ENCODE measurements at regions not wholly inside any gene's neighbourhood (a gene's known extent, or its start where the extent isn't known, plus 50 kb on each side); places are given as distances from the start of the nearest gene placed in this dataset.
"Not testable (repeated sequence)": the region's sequence is repeated elsewhere in the genome, so short reads cannot be mapped to it uniquely, and the experiment has no call there.

GRCh38 chr9:16275795-16276624 is 594.5 kb downstream of the BNC2 start:
- DNase-seq (ENCODE audit: low read depth in 2 of 2), result no peak

GRCh38 chr9:16276866-16277265 is 593.6 kb downstream of the BNC2 start:
- DNase-seq (ENCODE audit: low read depth in 2 of 2), result no peak

- DNase-seq (ENCODE audit: low read depth in 2 of 2), result no peak
Observed at GRCh38 chr9:16277471-16277960, 593.0 kb downstream of the BNC2 start.

GRCh38 chr9:16278326-16278999 is 592.0 kb downstream of the BNC2 start:
- DNase-seq (ENCODE audit: low read depth in 2 of 2), result no peak

GRCh38 chr9:16281707-16282106 is 588.8 kb downstream of the BNC2 start:
- DNase-seq (ENCODE audit: low read depth in 2 of 2), result no peak

- DNase-seq (ENCODE audit: low read depth in 2 of 2), result no peak
Observed at GRCh38 chr9:16282216-16282615, 588.3 kb downstream of the BNC2 start.

GRCh38 chr9:16282718-16283117 is 587.8 kb downstream of the BNC2 start:
- no peak for DNase-seq (ENCODE audit: low read depth in 2 of 2)

GRCh38 chr9:16286160-16286559 is 584.3 kb downstream of the BNC2 start:
- DNase-seq (ENCODE audit: low read depth in 2 of 2), result no peak

- DNase-seq (ENCODE audit: low read depth in 2 of 2), result no peak
Observed at GRCh38 chr9:16289639-16290038, 580.8 kb downstream of the BNC2 start.

GRCh38 chr9:16290169-16290568 is 580.3 kb downstream of the BNC2 start:
- DNase-seq (ENCODE audit: low read depth in 2 of 2), result no peak

GRCh38 chr9:16291921-16292320 is 578.5 kb downstream of the BNC2 start:
- DNase-seq (ENCODE audit: low read depth in 2 of 2), result no peak

- DNase-seq (ENCODE audit: low read depth in 2 of 2), result no peak
Observed at GRCh38 chr9:16293610-16294009, 576.9 kb downstream of the BNC2 start.

- DNase-seq (ENCODE audit: low read depth in 2 of 2), result no peak
Observed at GRCh38 chr9:16294133-16294770, 576.2 kb downstream of the BNC2 start.

GRCh38 chr9:16294940-16295339 is 575.5 kb downstream of the BNC2 start:
- not testable (repeated sequence) for DNase-seq (ENCODE audit: low read depth in 2 of 2)

- DNase-seq (ENCODE audit: low read depth in 2 of 2), result not testable (repeated sequence)
Observed at GRCh38 chr9:16299368-16299767, 571.1 kb downstream of the BNC2 start.

- DNase-seq (ENCODE audit: low read depth in 2 of 2), result no peak
Observed at GRCh38 chr9:16303506-16303905, 567.0 kb downstream of the BNC2 start.

GRCh38 chr9:16304301-16304700 is 566.2 kb downstream of the BNC2 start:
- no peak for DNase-seq (ENCODE audit: low read depth in 2 of 2)

- no peak for DNase-seq (ENCODE audit: low read depth in 2 of 2)
Observed at GRCh38 chr9:16306586-16306985, 563.9 kb downstream of the BNC2 start.

GRCh38 chr9:16307626-16308195 is 562.8 kb downstream of the BNC2 start:
- no peak for DNase-seq (ENCODE audit: low read depth in 2 of 2)

GRCh38 chr9:16308645-16309044 is 561.8 kb downstream of the BNC2 start:
- DNase-seq (ENCODE audit: low read depth in 2 of 2), result no peak

GRCh38 chr9:16309082-16309468 is 561.4 kb downstream of the BNC2 start:
- no peak for DNase-seq (ENCODE audit: low read depth in 2 of 2)

All from stimulated activated CD4-positive, alpha-beta T cell treated with anti-CD3 and anti-CD28 coated beads, Interleukin-15, amount 100 ng/mL, for 48 hours (primary cell).